ENCODE measurements at regions not wholly inside any gene's neighbourhood (a gene's known extent, or its start where the extent isn't known, plus 50 kb on each side); places are given as distances from the start of the nearest gene placed in this dataset.

- TF ChIP-seq NFIC (IDR thresholded peaks at IDR 0.05) (peak; percentile 40; the same call in 1 of the 2 replicates), MAZ (CRISPR knock-in tag; conservative IDR thresholded peaks at IDR 0.05 in 1 of 2, IDR thresholded peaks at IDR 0.05 in 1 of 2) (peak in 1 of 2 experiments; percentile 46; a peak in 2 of 4 replicates), PATZ1 (CRISPR knock-in tag; IDR thresholded peaks at IDR 0.05; ENCODE audit: borderline replicate concordance) (no peak), CTCF (IDR thresholded peaks at IDR 0.05 in 2 of 3, conservative IDR thresholded peaks at IDR 0.05 in 1 of 3; ENCODE audit: insufficient read depth in 2 of 3, low read depth in 1 of 3, low read length in 3 of 3) (peak; percentile 75 to 90 (median 85)), CTCFL (IDR thresholded peaks at IDR 0.05; ENCODE audit: borderline replicate concordance, insufficient read depth, low read depth, low read length, poor library complexity, severe bottlenecking) (peak; percentile 35), SMARCA4 (IDR thresholded peaks at IDR 0.05) (peak; percentile 73), MCM5 (IDR thresholded peaks at IDR 0.05; ENCODE audit: low read depth) (no peak), SPI1 (IDR thresholded peaks at IDR 0.05; ENCODE audit: borderline replicate concordance, low read depth, low read length) (peak; percentile 33; the same call in 1 of the 2 replicates), XRCC5 (IDR thresholded peaks at IDR 0.05; ENCODE audit: low read depth, low read length) (no peak), SMARCE1 (IDR thresholded peaks at IDR 0.05) (0 out of 2 replicates have a peak, but pooled peaks have one; percentile 27), ATF7 (IDR thresholded peaks at IDR 0.05) (peak; percentile 49; the same call in 1 of the 2 replicates), CCNT2 (IDR thresholded peaks at IDR 0.05; ENCODE audit: borderline replicate concordance, extremely low read depth, insufficient read length, low read depth, low read length) (no peak), MAX (CRISPR knock-in tag; IDR thresholded peaks at IDR 0.05) (no peak), ARNT (IDR thresholded peaks at IDR 0.05) (peak in 1 of 2 experiments; percentile 16; a peak in 1 of 4 replicates), ZNF263 (CRISPR knock-in tag; IDR thresholded peaks at IDR 0.05; ENCODE audit: borderline replicate concordance) (peak; percentile 73; the same call in 1 of the 2 replicates), PURB (CRISPR knock-in tag; IDR thresholded peaks at IDR 0.05; ENCODE audit: low read depth) (no peak), MEF2D (tag; conservative IDR thresholded peaks at IDR 0.05; ENCODE audit: low read depth) (0 out of 2 replicates have a peak, but pooled peaks have one; percentile 15), KDM5B (IDR thresholded peaks at IDR 0.05; ENCODE audit: insufficient replicate concordance, low read depth, low read length) (no peak), ETV6 (IDR thresholded peaks at IDR 0.05; ENCODE audit: borderline replicate concordance in 1 of 2, low read depth in 2 of 2, low read length in 1 of 2) (no peak), ETV6 (CRISPR knock-in tag; IDR thresholded peaks at IDR 0.05; ENCODE audit: borderline replicate concordance) (no peak), ZNF717 (CRISPR knock-in tag; IDR thresholded peaks at IDR 0.05) (no peak)
Measured at GRCh38 chr7:38330861-38331621, 57.6 kb upstream of the TARP start (continued).
